Ramos (cell line): ENCODE measurements at regions not wholly inside any gene's neighbourhood (a gene's known extent, or its start where the extent isn't known, plus 50 kb on each side); places are given as distances from the start of the nearest gene placed in this dataset.

ENCODE experiments used
- in situ Hi-C: fragments of 300-500 bp; cut with MboI; formaldehyde crosslinking; loops from one replicate; pipeline ENCODE4 v1.14.3; 2022; ENCODE audit warnings: low sequenced_read_pairs; ENCODE audit not compliant: unreplicated experiment

DNA sequence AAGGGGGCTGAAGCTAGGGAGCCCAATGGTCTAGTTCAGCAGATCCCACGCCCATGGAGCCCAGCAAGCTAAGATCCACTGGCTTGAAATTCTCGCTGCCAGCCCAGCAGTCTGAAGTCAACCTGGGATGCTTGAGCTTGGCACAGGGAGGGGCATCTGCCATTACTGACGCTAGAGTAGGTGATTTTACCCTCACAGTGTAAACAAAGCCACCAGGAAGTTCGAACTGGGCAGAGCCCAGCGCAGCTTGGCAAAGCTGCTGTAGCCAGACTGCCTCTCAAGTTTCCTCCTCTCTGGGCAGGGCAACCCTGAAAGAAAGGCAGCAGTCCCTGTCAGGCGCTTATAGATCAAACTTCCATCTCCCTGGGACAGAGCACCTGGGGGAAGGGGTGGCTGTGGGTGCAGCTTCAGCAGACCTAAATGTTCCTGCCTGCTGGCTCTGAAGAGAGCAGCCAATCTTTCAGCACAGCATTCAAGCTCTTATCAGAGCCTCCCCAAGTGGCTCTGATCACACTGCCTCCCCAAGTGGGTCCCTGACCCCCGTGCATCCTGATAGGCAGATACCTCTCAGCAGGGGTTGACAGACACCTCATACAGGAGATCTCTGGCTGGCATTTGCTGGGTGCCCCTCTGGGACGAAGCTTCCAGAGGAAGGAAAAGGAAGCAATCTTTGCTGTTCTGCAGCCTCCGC is 167.8 kb downstream of the CCDC71L start:
- in situ Hi-C loops = no loop called here

DNA sequence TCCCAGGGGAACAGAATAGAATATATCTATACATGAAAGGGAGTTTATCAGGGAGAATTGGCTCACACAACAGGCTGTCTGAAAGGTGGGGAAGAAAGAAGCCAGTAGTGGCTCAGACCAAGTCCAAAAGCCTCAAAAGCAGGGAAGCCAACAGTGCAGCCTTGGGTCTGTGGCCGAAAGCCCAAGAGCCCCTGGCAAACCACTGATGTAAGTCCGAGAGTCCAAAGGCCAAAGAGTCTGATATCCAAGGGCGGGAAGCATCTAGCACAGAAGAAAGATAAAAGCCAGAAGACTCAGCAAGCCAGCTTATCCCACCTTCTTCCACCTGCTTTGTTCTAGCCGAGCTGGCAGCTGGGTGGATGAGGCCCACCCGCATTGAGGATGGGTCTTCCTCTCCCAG is 172.5 kb downstream of the CCDC71L start:
- in situ Hi-C loops = no loop called here

DNA sequence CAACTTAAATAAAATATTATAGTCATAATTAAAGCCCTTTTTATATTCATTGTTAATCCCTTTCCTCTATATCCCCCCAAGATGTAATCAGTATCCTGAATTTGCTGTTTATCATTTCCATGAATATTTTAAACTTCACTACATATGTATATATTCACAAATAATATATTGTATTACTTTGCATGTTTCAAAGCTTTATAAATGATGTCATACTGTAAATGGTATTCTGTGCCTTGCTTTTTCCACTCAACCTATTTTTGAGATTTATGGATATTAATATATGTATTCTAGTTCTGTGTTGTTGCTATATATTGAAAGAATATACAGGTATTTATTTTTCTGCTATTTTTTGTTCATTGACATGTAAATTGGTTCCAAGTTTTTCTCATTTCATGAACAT is 173.1 kb downstream of the CCDC71L start:
- in situ Hi-C loops = no loop called here

DNA sequence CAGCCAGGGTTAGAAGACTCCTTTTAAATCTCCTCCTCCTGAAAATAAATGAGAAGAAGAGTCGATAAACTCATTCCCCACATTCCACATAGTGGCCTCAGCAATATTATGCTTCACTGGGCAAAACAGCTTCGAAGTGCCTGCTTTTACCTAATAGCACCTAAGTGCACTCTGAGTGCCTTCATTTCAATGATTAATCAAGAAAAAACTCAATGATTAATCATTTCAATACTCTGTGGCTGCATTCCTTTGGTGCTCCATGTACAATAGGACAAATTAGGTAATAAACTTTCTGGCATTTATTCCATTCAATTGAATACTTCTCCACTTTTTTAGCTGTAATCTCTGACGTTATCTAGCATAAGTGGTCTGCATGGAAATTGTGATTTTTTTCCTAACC is 174.6 kb downstream of the CCDC71L start:
- in situ Hi-C loops = no loop called here

DNA sequence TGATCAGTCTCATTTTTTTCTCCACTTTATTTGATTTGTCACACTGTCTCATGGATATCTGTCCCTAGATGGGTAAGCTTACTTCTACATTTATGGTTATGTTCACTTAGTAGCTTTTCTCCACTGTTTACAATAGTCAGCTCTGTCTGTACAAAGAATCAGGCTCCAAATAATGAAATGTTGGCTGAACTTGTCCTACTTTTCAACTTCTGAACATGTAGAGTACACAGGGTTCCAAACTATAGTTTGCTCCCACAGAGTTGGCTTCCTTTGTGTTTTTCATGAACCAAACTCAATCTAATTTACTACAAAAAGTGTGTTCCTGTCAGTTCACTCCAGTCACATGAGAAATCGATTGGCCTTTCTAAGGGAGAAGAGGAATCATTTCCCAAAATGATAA is 175.0 kb downstream of the CCDC71L start:
- in situ Hi-C loops = no loop called here

DNA sequence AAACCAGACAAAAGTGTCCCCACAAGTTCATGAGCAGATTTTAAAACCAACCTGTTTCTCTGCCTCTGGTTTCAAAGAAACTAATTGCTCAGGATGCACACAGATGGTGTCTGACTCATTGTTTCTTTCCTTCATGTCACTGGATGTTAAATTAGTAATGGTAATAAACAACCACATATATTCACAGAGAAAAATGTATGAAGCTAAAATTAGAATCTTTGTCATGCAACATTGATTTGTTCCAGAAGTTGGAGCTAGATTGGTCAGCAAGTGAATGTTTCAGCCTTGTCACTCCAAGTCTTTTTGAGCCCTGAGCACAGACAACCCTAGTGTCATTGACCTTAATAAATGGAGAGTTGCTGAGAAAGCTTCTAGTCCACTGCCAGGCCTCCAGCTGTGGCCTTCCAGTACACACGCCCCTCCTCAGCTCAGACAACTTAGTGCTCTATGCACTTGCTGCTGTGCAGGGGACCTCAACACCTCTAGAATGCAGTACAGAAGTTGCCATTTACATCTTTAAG is 175.9 kb downstream of the CCDC71L start:
- in situ Hi-C loops = no loop called here

DNA sequence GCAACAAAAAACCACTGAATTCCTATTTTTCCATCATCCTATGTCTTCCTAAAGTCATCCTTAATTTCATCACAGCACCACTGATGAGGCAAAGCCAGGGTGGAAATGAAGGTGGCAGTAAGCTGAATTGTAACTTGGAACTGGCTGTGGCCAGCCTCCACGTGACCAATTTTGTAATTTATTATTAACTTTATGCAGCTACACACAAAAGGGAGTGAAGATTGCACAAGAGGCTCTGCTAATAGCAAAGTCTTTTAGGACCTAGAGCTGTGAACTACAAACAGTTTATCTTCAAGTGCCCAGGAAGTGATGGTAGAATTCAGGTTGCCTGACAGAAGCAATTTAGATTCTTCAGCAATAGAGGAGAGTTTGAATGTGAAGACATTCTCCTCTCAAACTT is 176.4 kb downstream of the CCDC71L start:
- in situ Hi-C loops = no loop called here

DNA sequence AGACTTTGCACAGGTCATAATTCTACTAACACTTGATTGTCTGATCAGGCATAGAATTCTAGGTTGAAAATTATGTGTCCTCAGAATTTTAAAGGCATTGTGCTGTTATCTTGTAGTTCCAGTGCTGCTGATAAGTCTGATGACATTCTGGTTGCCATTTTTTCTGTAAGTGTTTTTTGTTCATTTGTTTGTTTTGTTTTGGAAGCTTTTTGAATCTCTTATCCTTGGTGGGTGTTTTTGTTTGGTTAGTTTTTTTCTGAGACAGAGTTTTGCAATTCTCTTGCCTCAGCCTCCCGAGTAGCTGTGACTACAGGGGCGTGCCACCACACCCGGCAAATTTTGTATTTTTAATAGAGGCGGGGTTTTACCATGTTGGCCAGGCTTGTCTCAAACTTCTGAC is 178.9 kb downstream of the CCDC71L start:
- in situ Hi-C loops = no loop called here

DNA sequence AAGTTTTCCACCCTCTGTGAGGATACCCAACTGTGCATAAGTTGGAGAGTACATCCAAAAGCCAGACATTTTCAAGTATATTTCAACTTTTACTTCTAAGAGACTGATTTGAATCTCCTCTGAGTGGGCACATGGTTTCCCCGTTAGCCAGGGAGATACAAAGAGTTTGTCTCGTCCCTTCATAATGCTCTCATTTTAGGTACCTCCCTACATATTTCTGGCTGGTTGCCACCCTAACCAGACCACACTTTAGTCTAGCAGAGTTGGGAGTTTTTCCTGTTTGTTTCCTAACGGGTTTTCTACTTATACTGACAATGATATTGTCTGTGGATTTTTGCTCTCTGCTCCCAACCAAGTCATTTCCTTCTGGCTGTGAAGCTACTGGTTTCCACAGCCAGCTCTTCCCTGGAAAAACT is 180.3 kb downstream of the CCDC71L start:
- in situ Hi-C loops = no loop called here

DNA sequence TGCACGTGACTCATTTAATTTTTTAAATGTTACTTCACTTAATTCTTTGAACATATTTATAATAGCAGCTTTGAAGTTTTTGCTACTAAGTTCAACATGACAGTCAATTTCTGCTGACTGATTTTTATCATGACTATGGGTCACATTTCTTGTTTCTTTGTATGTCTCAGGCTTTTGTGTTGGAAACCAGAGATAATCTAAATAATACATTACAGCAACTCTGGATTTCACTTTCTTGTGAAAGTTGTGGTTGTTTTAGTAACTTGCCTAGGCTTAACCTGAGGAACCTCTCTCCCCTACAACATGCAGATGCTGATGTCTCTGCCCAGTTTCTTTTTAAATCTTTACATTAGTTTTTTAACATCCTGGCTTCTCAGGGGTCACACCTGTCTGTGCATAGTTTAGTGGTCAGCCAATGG is 180.8 kb downstream of the CCDC71L start:
- in situ Hi-C loops = no loop called here

DNA sequence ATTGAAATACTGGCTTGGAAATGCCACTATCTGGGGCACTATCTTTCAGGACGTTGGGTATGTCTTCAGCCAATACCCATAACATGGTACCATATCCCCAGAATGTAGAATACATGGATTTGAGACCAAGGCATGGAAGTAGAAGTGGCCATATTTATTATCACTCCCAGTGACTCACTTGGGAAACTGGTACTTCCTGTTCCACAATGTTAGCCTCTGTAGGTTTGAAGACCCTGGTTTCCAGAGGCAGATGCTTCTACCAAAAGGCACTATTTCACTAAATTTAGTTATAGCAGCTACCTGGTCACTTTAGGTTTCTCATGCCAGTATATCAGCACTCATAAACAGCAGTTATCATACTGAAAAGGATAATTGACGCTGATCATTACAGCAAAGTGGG is 184.2 kb downstream of the CCDC71L start:
- in situ Hi-C loops = no loop called here

DNA sequence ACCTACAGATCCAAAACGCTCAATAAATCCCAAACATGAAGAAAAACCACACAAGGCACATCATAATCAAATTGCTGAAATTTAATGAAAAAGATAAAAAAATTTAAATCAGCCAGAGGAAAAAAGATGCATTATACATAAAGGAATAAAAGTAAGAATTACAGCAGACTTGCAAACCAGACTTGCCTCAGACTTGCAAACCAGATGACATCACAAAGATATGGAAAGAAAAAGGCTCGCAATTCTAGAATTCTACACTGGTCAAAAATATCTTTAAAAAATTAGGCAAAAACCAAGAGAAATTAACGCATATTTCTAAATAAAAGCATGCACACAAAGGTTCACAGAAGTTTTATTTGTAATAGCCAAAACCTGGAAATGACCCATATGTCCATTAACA is 188.0 kb upstream of the NAMPT start:
- in situ Hi-C loops = no loop called here

DNA sequence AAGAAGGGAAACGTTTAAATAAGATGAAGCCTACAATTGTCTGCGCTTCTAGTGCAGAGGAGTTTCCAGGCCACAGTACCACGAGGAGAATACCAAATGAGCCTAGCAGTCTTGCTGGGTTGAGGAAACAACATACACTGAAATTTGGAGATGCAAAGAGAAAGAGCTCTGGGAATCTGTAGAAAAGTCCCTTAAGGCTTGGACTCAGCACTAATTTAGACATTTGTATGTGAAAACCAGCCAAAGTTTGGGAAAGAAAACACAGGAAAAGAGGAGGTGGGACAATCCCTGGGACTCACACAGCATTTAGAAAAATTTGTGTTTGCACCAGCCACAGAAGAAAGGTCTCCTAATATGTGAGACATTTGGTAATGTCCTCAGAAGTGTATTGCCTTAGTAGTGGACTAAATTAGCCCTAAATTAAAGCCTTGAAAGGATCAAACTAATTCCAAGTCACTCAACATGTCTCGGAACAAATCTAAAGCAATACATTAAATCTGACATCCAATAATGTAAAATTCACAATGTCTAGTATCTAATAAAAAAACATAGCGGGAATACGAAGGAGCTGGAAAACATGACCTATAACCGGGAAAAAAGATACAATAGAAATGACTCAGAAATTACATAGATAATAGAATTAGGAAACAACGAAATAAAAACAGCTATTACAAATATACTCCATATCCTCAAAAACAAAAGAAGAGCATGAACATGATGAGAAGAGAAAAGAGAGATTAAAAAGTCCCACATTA is 187.1 kb upstream of the NAMPT start:
- in situ Hi-C loops = no loop called here

DNA sequence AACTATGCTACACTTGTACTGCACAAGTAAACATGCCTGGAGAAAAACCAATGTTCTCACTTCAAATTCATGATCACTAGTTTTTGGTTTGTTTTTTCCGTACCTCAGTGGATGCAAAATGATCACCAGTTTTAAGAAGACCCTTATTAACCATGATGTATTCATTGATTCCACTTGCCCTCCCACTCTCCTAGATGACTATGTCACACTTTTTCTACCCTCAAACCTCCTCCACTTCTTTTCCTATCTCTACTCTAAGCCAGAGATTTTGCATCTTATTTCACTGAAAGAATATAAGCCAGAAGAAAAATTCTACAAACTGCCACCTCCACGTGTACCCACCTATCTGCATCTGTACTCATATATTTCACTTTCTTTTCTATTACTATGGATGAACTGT is 186.2 kb upstream of the NAMPT start:
- in situ Hi-C loops = no loop called here

DNA sequence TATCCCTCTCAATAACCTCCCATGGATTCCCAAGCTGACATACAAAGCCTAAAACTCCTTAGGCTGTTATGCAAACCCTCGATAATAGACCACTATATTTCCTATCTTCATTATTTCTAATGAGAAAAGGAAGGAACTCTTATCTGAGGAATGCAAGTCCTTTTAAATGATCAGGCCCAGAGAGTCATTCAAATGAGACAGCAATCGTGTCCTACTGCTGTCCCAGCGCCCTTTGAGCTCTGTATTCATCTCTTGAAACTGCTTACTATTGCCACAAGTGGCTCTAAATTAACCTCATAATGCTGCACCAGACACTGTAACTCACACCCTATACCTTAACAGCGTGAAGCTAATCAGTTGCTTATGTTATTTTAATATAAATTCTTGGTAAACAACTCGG is 182.1 kb upstream of the NAMPT start:
- in situ Hi-C loops = no loop called here

DNA sequence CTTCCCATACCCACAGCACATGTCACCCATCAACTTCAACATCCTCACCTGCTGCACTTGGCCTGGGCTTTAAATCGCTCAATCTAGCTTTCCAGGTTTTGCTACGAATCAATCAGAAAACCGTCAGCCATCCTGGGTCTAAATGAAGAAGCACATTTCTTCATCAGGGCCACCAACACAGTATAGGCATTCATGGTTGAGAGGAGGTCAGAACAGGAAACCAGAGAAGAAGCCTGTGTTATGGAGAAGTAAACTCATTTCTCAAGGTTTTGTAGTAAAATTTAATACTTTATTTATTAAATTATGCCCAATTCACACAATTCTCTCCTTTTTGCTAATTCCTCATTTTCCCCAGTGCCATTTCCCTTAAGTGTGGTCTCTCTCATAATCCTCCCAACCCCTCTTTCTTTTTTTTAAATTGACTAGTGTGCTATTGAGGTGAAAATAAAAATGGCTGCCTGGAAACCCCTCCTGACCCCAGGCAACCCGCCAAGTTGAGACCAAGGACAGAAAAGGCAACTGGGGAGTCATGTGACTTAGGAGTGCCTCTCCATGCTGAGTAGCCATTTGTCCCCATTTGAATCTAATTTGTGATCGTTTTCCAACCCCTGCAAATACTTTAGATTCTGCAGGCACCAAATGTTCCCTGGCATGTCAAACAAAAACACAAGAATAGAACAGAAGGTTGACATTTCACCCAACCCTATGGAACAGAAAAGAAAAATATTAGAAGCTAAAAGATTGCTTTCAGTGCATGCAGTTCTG is 181.1 kb upstream of the NAMPT start:
- in situ Hi-C loops = no loop called here

DNA sequence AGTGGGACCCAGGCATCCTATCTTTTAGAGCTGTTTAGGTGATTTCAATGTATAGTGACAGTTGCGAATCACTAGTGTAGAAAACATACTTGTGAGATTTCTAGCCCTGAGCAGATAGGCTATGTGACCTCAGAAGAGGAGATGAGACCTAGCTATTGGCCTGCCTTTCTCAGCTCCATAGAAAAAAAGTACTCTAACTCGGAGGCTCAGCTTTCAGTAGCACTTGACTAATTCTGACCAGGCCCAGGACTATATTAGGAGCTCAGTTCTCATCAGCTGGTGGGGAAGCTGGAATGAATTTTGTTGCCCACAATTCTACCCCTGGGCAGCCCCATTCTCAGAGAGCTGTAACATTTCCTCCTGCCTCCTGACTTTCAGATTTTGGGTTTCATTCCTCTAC is 179.9 kb upstream of the NAMPT start:
- in situ Hi-C loops = loop anchor here (5.0 kb wide), 1 partner anchor 287 kb away; no protein-coding TSS in a partner anchor

DNA sequence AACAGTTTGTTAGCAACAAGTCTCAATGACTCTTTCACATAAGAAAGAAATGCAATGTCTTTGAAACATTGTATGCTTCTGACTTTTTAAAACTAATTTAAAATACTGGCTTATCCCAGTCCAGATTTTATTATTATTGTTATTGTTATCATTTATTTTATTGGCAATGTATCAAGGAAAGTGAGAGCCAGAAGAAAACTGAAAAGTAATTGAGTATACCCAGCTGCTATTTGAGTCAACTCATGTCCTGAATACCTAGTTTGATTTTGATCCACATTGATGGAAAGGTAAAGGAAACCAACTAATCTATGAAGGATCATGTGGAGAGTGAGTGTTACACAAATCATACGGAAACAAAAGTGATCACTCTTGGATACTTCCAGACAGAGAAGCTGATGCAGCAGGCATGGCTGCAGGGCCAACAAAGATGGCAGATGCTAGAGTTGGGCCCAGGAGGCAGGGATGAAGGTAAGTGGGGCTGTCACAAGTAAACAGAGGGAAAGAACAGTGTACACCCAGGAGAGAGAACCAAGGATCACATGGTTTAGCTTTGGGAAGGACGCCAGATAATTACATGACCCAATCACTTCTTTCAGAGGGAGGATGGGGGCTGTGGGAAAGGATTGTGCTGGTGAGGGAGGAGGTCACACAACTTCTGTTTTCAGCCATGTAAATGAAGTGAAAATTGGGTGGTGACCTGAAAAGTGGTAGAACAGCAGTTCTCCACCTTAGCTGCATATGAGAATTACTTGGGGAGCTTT is 179.2 kb upstream of the NAMPT start:
- in situ Hi-C loops = loop anchor here (5.0 kb wide), 1 partner anchor 287 kb away; no protein-coding TSS in a partner anchor

DNA sequence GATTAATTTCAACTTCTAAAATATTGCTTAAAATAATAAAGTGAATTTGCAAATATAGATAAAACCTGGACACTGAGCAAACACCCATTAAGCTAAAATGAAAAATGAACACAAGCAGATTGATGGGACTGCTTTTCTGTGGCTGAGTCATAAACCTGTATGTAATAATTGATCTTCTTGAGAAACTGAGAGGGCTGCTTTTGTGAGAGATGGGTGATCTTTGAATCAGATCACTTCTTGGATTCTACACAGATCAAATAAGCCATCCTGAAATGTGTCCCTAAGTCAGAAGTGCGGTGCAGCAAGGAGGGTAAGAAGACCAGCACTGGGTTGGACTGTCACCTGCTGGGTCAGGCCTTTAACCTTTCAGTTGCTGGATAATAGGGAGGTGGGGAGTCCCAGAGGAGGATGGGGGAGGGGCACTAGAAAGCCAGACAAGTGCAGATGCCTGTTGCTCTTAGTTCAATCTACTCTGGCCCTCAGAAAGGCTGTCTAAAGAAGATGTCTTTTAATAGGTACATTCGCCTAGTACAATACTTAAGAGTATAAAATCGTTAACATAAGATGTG is 178.2 kb upstream of the NAMPT start:
- in situ Hi-C loops = loop anchor here (5.0 kb wide), 1 partner anchor 286 kb away; no protein-coding TSS in a partner anchor
